NCI-H82 (cell line): ENCODE measurements at regions not wholly inside any gene's neighbourhood (a gene's known extent, or its start where the extent isn't known, plus 50 kb on each side); places are given as distances from the start of the nearest gene placed in this dataset.

ENCODE experiments used
- DNase-seq: peaks from one replicate; lab custom pipeline; 2025; lab: John Stamatoyannopoulos, UW

DNA sequence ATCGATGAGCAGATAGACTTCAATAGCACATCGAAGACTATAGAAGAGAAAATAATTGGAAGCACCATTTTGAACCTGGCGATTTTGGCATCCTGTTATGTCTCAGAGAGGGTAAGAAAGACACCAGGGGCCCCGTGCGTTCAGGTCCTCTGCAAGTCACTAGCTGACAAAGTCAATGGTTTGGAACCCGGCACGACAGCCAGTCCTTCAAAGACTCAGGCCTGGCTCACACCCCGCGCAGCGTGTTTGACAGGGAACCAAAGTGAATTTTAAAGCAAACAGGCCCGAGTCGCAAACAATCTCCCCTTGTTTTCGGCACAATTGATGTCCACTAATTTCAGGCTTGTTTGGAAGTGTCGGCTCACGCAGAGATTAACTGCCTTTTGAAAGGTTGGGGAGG, 716.6 kb downstream of the BRD1 start:
- no peak for DNase-seq

DNA sequence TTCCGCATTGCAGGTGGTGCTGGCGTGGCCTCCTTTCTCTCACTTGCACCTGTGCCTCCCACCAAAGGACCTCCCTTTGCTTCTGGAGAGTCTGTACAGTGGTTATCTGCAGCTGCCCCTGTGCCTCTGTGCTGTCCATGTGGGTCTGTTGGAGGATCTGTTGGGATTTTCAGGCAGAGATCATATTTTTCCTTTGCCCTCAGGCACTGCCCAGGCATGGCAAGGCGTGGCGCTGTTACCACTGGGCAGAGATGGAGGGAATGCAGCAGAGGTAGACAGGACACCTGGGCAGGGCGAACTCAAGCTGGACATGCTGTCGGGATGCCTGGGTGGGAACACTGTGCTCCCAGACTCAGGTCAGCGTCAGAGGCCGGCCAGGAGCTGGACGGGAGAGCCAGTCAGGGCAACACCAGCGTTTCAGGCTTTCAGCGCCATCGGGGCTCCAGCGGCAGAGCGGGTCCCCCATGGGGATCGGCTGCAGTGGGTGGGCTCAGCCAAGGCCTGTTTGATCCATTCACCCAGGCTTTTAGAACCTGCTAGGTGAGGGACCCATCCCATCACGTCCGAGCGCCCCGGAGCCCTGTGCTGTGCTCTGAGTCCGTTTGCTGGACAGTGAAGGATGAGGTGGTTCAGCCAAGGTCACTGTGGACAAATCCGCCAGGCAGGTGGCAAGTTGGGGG, 718.9 kb downstream of the BRD1 start:
- no peak for DNase-seq

DNA sequence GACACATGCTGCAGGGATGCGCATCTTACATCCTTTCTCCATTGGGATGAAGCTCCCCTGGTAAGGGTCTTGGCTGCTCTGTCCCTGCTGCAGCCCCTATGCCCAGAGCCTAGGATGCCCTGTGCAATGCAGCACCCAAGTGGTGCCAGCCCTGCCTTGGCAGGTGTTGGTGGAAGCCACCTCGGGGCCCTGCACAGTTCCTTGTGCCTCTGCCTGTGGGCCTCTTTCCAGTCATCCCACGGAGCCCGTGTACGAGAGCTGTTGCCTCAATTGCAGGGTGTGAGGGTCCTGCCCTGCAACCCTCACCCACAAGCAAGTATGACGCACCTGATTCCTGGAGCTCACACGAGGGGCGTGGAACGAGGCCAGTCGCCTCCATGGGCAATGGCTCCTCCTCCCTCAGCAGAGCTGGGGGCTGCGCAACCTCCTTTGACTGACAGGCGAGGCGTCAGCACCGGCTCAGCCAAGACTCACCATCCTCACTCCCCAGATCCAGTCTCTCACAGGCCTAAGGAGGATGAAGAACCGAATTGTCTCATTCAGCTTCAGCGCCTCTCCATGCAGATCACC, 719.6 kb downstream of the BRD1 start:
- DNase-seq, result no peak

DNA sequence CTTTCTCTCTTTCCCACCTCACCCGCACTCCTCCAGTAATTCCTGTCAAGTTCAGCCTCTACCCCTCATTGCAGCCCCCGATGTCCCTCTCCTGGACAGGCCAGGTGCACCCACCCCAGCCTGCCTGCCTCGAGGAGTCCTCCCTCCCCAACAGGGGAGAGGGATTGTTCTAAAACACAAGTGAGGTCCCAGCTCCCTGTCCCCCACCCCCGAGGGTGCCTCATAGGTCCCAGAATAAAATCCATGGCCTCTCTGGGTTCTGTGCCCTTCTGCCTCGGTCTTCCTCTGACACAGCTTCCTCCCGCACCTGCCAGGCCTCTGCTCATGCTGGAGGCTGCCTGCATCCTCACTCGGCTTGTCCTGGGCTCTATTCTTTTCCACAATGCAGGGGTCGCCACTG, 720.1 kb downstream of the BRD1 start:
- DNase-seq, result no peak

DNA sequence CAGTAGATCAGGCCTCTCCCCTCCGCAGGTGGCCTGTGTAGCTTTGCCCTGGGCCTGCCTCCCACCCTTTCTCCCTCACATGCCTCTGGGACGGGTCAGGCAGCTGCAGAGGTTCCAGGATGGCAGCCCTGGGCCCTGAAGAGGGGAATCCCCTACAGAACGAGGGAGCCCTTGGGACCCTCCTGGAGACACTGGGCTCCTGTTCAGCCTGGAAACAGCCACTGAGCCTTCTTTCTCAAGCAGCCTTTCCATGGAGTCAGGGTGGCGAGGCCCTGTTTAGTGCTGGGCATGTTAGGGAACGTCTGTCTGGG, 720.9 kb downstream of the BRD1 start:
- no peak for DNase-seq

DNA sequence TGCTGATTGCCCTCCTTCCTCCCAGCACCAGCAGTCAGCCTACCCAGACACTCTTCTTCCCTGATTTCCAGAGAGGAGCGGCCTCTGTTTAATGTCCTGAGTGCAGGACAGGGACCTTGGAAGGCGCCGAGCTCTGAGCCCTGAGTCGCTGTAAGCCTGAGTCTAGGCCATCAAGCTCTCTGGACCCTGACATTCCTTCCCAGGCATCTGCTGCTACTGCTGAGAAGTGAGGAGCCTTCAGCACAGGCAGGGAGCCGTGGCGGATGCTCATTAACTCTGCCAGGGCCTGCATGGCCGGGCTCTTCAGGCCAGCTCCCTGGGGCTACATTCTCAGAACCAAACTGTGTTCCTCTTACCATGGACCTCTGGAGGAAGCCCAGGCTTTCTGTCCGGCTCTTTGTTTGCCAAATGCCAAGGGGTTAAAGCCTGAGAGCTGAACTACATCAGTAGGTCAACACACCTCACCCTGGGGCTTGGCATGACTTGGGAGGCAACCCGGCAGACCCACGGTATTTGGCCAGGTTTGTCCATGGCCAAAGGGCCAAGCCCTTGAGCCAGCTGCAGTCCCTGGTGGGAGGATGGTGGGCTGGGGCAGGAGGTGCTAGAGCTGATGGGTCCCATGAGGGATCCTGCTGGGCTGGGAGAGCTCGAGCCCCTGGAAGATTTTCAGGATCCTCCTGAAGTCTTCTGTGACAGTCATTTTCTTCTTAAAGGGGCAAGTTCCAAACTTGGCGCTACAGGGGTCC, 721.4 kb downstream of the BRD1 start:
- DNase-seq, result no peak

DNA sequence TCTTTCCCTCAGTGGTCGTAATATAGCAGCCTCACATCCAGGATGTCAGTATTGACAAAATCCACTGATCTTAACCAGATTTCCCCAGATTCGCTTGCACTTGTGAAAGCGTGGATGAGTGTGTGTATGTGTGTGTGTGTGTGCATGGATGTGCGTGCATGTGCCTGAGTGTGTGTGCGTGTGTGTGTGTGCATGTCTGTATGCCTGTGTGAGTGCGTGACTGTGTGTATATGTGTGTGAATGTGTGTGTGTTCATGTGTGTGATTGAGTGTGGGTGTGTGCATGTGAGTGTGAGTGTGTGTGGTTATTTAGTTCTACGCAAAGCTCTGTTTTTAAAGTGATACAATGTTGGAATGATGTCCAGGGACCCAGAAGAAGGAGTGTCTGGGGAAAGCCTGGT, 723.2 kb downstream of the BRD1 start:
- no peak for DNase-seq

DNA sequence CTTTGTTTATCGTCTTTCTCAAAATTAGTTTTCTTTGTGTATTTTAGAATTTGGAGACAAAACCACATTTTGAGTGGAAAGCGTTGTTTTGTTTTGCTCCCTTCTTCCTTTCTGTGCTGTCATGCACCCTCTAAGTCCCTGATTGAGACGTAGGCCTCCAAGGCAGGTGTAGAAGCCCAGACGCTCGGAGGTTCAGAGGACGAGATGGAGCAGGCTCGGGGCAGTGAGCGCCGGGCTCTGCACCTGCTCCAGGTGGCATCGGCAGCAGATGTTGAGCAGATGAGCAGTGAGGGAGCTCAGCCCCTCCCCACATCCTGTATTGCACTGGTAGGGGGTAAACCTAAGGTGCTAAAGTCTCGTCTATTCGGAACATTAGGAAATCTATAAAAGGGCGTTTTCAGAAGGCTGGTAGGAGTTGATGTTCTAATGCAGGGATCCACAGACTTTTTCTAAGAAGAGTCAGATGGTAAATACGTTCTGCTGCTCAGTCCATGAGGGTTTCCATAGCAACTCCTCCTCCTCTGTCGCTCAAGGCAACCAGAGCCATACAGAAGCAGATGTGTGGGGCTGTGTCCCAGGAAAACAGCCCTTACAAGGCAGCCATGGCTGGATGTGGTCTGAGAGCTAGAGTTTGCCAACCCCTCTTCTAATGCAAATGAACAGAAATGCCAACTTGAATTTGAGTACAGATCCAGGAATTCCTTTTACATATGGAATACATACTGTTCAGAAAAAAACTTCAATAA, 724.2 kb downstream of the BRD1 start:
- DNase-seq, result no peak

DNA sequence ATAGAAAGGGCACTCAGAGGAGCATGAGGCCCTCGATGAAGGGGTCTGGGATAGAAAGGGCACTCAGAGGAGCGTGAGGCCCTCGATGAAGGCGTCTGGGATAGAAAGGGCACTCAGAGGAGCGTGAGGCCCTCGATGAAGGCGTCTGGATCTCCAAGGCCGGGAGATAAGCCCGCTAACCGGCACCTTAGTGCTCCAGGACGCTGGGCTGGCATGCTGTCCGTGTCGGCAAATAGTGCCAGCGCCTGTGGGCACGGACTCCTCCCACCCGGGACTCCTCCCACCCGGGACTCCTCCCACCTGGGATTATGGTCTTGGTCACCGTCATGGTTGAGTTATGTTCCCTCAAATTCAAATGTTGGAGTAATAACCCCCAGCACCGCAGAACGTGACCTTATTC, 725.3 kb downstream of the BRD1 start:
- no peak for DNase-seq

DNA sequence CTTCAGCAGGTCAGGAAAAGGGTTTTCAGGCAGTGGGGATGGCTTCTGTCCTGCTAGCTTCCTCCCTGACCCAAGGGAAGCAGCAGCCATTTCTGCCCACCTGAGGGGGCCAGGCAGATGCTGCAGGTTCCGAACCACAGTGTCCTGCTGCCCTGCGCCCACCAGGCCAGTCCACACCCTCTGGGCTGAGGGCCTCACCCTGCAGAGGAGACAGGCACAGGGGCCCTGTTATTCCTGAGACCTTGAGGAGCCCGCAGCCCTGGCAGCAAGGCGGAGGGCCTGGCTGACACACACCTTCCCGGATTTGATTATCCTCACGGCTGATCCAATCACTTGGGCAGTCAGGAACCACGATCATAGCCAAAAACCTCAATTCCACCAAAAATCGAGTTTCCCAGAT, 725.8 kb downstream of the BRD1 start:
- no peak for DNase-seq

DNA sequence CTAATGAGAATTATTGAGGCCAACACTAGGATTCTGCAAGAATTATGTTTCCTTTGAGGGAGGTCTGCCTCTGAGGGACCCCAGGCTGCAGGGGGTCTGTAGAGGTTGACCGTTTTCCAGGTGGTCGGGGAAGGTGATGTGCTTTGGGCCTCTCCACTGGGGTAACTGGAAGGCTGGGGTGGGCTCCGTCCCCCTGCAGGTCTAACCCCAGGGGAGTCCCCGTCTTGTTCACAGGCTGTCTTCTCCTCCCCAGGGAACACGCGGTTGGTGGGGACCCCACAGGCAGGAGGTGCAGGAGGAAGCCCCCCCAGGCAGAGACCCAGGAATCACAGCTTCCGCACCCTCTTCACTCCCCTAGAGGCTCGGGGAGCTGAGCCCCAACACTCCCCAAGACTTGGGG, 726.4 kb downstream of the BRD1 start:
- no peak for DNase-seq

DNA sequence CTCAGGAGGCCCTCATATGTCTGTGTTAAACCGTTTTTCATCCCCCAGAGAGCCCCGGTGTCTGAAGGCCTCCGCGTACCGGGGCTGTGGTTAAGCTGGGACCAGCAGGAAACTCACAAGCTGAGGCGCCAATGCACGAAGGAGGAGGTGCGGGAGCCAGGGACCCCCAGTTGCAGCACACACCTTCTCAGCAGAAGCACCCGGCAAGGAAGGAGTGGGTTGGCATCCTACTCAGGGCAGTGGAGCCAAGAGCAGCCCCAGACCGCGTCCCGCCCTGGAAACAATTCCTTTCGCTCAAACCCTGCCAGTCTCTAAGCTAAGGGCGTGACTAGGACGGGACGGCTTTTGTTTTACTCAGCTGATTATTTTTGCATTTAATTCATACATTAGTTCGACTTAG, 726.9 kb downstream of the BRD1 start:
- no peak for DNase-seq

DNA sequence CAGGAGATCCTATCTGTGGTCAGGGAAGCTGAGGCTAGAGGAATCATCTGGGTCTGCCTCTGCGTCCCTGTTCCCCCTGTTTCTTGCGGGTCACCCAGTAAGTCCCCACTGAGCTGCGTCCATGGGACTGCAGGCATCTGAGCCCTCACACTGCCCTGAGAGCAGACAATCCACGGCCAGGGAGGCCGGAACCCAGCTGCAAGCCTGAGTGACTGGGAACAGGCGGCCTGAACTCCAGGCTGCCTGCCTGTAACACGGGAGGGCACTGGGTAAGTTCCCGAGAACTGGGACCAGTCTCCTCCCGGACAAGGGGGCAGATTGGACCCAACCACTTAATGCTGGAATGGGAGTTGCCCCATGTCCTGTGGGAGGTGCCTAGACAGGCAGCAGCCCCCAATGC, 727.4 kb downstream of the BRD1 start:
- no peak for DNase-seq

DNA sequence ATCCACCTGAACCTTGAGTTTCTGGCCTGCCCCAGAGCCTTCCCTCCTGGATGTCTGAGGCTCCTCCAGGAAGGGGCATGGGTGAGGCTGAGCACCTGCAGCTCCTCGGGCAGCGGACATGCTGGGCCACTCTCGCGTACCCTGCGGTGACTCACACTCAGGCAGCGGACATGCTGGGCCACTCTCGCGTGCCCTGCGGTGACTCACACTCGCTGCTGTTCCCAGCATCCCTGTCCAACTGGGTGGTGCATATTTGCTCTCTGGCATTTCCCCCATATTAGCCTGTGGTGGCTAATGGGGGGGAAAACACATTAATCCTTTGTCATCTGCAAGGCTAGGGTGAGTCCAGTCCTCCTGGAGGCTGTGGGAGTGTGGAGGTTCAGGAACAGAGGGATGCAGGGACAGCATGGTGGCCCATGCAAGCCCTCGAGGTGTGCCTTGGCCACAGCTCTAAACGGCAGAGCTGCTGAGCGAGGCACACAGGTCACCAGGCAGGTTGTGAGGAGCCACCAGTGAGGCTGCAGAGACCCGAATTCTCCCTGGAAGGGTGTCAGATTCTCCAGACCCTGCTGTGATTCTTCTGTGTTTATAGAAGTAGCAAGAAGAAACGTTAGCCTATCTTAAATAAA, 728.1 kb downstream of the BRD1 start:
- DNase-seq, result no peak

DNA sequence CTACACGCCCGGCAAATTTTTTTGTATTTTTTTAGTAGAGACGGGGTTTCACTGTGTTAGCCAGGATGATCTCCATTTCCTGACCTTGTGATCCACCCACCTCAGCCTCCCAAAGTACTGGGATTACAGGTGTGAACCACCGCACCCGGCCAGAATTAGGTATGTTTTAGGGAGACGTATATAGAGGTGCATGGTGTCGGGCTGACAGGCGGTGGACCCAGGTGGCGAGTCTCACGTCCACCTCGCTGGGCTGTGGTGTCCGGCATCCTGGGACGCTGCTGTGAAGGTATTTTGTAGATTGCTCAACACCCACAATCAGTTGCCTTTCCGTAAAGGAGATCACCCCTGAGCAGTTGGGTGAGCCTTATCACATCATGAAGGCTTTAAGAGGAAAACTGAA, 728.6 kb downstream of the BRD1 start:
- no peak for DNase-seq

DNA sequence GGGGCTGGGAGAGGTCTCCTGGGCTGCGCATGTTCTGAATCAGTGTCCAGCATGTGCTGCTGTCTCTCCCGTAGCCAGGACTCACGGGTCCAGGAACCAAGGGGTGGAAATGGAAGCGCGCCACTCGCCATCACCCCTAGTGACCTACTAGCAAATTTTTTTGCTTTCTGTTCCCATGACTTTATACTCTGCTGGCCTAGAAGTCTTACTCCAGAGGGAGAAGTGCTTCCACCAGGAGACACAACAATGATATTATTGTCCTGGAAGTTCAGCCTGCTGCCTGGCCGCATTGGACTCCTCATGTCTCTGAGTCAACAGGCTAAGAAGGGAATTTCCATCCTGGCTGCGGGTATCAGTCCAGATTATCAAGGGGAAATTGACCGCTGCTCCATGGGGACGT, 729.7 kb downstream of the BRD1 start:
- DNase-seq, result no peak

DNA sequence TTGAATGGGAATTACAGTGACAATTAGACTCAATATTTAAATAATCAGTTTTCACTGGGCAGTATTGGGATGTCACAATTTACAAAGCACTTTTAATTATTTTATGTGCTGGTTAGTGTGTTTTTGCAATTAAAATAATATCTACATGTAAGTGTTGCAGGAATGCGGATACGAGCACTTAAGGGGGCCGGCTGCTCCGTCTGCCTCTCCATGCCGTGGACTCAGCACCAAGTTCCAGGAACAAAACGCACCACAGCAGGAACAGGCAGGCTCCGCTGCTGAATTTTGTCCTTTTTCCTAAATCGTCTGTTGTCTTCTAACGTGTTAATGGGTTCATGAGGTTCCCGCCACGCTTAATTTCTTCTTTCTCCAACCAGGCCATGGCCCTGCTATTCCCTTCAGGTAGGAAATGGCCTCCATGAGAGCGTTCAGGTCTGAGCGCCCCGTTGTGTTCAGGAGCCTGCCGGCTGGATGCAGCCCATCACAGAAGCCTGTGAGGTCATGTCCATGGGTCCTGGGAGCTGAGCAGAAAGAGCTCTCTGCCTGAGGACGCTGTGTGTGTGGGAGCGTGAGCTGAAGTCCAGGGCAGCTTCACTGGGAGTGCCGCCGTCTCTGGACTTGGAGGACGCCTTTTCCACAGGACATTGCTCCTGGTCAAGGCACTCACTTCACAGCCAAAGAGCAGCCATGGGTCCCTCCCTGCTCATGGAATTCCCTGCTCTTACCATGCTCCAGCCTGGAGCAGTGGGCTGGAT, 730.3 kb downstream of the BRD1 start:
- no peak for DNase-seq

DNA sequence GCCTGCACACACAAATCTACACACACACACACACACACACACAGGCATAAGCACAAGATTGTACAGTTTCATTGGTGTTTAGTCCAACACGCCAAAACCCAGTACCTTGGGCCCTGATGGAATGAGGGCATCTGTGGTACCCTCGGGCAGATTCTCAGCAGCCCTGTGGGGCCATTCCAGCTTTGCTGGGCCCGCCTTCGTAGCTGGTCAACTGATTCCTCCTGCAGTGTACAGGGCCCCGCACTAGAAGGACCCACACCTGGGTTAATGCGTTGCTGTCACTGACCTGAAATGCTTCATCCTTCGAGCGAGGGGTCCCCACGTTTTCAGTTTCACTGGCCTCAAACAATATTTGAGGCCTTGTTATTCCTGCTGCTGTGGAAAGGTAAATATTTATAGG, 731.2 kb downstream of the BRD1 start:
- DNase-seq, result no peak

DNA sequence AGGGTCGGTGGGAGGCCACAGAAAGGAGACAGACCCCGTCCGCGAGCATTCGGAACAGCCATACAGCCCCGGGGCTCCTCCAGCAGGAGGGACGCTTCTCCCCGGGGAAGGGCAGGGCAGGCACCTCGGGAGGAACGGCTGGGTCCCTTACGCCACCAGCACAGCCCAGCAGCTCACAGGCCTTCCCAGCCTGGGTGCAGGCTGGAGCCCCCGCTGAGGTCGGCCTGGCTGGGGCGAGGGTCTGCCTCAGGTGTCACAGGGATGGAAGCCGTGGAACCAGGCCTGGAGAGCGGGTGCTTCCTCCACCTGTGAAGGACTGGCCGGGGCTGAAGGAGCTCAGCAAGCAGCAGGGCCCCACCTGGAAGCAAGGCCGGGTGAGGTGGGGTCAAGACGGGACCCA, 732.3 kb downstream of the BRD1 start:
- DNase-seq, result no peak

DNA sequence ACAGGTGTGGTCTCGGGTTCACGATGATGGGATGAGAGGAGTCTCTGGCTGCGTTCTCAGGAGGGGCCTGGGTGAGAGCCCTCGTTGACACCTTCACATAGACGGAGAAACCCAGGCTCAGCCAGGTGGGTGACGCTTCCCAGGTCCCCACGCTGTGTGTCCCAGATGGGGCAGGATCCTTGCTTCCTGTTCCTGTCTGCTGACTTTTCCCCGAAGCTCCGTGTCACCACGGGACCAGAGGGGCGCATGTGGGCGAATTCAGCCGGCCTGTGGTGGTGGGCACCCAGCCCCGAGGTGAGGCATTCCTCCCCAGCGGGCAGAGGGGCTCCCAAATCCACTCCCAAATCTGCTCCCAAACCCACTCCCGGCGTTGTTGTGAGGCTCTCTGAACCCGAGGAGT, 732.8 kb downstream of the BRD1 start:
- no peak for DNase-seq

DNA sequence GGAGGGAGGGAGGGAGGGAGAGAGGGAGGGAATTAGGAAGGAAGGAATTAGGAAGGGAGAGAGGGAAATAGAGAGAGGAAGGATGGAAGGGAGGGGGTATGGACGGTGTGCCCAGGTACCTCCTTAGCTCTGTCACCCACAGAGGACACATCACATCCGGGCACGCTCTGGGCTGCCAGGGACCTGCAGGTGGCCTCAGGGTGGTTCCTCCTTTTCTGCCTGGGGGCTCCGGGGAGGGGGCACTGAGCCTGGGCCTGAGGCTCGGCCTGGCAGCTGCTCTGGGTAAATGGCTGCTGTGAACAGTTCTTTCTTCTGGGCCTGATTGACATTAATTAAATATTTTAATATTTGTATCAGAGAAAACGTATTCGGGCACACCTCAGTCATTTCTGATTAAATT, 733.5 kb downstream of the BRD1 start:
- no peak for DNase-seq
